RWPE2 (cell line): ENCODE measurements at regions not wholly inside any gene's neighbourhood (a gene's known extent, or its start where the extent isn't known, plus 50 kb on each side); places are given as distances from the start of the nearest gene placed in this dataset.

Experiments
- ATAC-seq: fragments of 200-7000 bp; cut with Tn5 transposase; 3 replicates; pipeline ENCODE4 v1.9.1; 2021; ENCODE audit warnings: low read depth
- DNase-seq: peaks from one replicate; pipeline ENCODE4 v3.0.0-alpha.2; 2020; ENCODE audit warnings: low spot score
- H3K27ac ChIP-seq: fragments of 450-650 bp; 2 replicates; pipeline ENCODE4 v1.5.1; 2017; ENCODE audit warnings: mild to moderate bottlenecking; ENCODE audit not compliant: poor library complexity, severe bottlenecking
- H3K27me3 ChIP-seq: fragments of 250-450 bp; sonication (Bioruptor Pico); 2 replicates; pipeline ENCODE4 v1.5.1; 2021; ENCODE audit warnings: mild to moderate bottlenecking, moderate library complexity; ENCODE audit not compliant: insufficient read depth, poor library complexity, severe bottlenecking
- H3K36me3 ChIP-seq: fragments of 250-450 bp; sonication (Bioruptor Pico); 2 replicates; pipeline ENCODE4 v1.5.1; 2020; ENCODE audit warnings: low read depth, mild to moderate bottlenecking, moderate library complexity
- H3K4me1 ChIP-seq: fragments of 250-450 bp; sonication (Bioruptor Pico); 2 replicates; pipeline ENCODE4 v1.5.1; 2021; ENCODE audit warnings: mild to moderate bottlenecking, moderate library complexity; ENCODE audit not compliant: insufficient read depth, poor library complexity, severe bottlenecking
- H3K4me3 ChIP-seq: fragments of 250-450 bp; sonication (Bioruptor Pico); 2 replicates; pipeline ENCODE4 v1.5.1; 2021; ENCODE audit warnings: mild to moderate bottlenecking, moderate library complexity; ENCODE audit not compliant: severe bottlenecking
- H3K9me3 ChIP-seq: fragments of 250-450 bp; sonication (Bioruptor Pico); 2 replicates; pipeline ENCODE4 v1.5.1; 2021; ENCODE audit warnings: mild to moderate bottlenecking, moderate library complexity; ENCODE audit not compliant: severe bottlenecking
- CTCF ChIP-seq: fragments of 450-650 bp; IDR thresholded peaks from one replicate; pipeline ENCODE4 v1.5.1; 2017; ENCODE audit warnings: mild to moderate bottlenecking, moderate library complexity; ENCODE audit not compliant: poor library complexity, severe bottlenecking

- TF ChIP-seq CTCF: no peak
- Histone ChIP-seq H3K4me1 (peaks cover 15% of the 10 kb centered on the region), H3K27ac (no peak overlapping the region), H3K4me3 (no peak overlapping the region), H3K36me3 (no peaks in the 10 kb centered on the region), H3K27me3 (no peaks in the 10 kb centered on the region), H3K9me3 (no peaks in the 10 kb centered on the region)
- DNase-seq (no peak), ATAC-seq (no peak)
Observed at GRCh38 chr11:112606656-112607055, 346.0 kb upstream of the PLET1 start.

- H3K4me3 ChIP-seq: no peak overlapping the region
- TF ChIP-seq CTCF: no peak
- no peak for ATAC-seq
- H3K27me3 ChIP-seq: no peaks in the 10 kb centered on the region
- no peak overlapping the region for H3K27ac ChIP-seq
- H3K9me3 ChIP-seq: no peaks in the 10 kb centered on the region
- peaks cover 31% of the 10 kb centered on the region for H3K4me1 ChIP-seq
- no peak for DNase-seq
- no peaks in the 10 kb centered on the region for H3K36me3 ChIP-seq
Observed at GRCh38 chr11:112608509-112608908, 347.8 kb upstream of the PLET1 start.

- Histone ChIP-seq H3K4me1 (peaks cover 51% of the 10 kb centered on the region), H3K4me3 (no peak overlapping the region), H3K36me3 (no peaks in the 10 kb centered on the region), H3K27me3 (no peaks in the 10 kb centered on the region), H3K27ac (peak overlapping the region; percentile 97), H3K9me3 (no peaks in the 10 kb centered on the region)
- no peak for DNase-seq
- no peak for TF ChIP-seq CTCF
- no peak for ATAC-seq
Observed at GRCh38 chr11:112610494-112610893, 349.8 kb upstream of the PLET1 start.

- no peak for DNase-seq
- ATAC-seq: 0 out of 3 replicates have a peak, but pooled peaks have one; percentile 23
- H3K4me1 ChIP-seq: peaks cover 58% of the 10 kb centered on the region
- TF ChIP-seq CTCF: no peak
- no peaks in the 10 kb centered on the region for H3K9me3 ChIP-seq
- H3K27me3 ChIP-seq: no peaks in the 10 kb centered on the region
- H3K27ac ChIP-seq: peak overlapping the region; percentile 97
- no peak overlapping the region for H3K4me3 ChIP-seq
- no peaks in the 10 kb centered on the region for H3K36me3 ChIP-seq
Observed at GRCh38 chr11:112610996-112611750, 350.0 kb upstream of the NCAM1 start.

GRCh38 chr11:112611771-112612170 lies 349.4 kb upstream of the NCAM1 start:
- DNase-seq (no peak), ATAC-seq (no peak)
- H3K36me3 ChIP-seq: no peaks in the 10 kb centered on the region
- TF ChIP-seq CTCF: no peak
- H3K4me3 ChIP-seq: no peak overlapping the region
- peak overlapping the region; percentile 97 for H3K27ac ChIP-seq
- peaks cover 58% of the 10 kb centered on the region for H3K4me1 ChIP-seq
- H3K27me3 ChIP-seq: no peaks in the 10 kb centered on the region
- H3K9me3 ChIP-seq: no peaks in the 10 kb centered on the region
